SK-N-SH (cell line): ENCODE measurements at regions not wholly inside any gene's neighbourhood (a gene's known extent, or its start where the extent isn't known, plus 50 kb on each side); places are given as distances from the start of the nearest gene placed in this dataset.

ENCODE experiments used
- EZH2phosphoT487 ChIP-seq: fragments of 200-600 bp; sonication (generic); IDR thresholded peaks from 2 replicates; pipeline ENCODE4 v1.6.1; 2017; ENCODE audit warnings: low read depth, mixed run types, mild to moderate bottlenecking, antibody characterized with exemption, moderate library complexity, borderline replicate concordance
- RAD21 ChIP-seq: IDR thresholded peaks from 2 replicates; pipeline ENCODE4 v1.6.1; 2012; ENCODE audit warnings: mild to moderate bottlenecking, low read length
- TAF1 ChIP-seq: IDR thresholded peaks from 2 replicates; pipeline ENCODE4 v1.6.1; 2012; ENCODE audit warnings: low read depth, mild to moderate bottlenecking, low read length, moderate library complexity, borderline replicate concordance
- TF ChIP-seq, protein P1 (sequence below): fragments of 200-600 bp; sonication (generic); IDR thresholded peaks from 2 replicates; pipeline ENCODE4 v1.6.1; 2017; ENCODE audit warnings: antibody characterized with exemption, mild to moderate bottlenecking, moderate library complexity
- TF ChIP-seq, protein P2 (sequence below): IDR thresholded peaks from 2 replicates; pipeline ENCODE4 v1.4.0; 2012; ENCODE audit warnings: low read depth

- TF ChIP-seq TAF1 (no peak), EZH2phosphoT487 (no peak), RAD21 (no peak)
- TF ChIP-seq, protein P1, sequence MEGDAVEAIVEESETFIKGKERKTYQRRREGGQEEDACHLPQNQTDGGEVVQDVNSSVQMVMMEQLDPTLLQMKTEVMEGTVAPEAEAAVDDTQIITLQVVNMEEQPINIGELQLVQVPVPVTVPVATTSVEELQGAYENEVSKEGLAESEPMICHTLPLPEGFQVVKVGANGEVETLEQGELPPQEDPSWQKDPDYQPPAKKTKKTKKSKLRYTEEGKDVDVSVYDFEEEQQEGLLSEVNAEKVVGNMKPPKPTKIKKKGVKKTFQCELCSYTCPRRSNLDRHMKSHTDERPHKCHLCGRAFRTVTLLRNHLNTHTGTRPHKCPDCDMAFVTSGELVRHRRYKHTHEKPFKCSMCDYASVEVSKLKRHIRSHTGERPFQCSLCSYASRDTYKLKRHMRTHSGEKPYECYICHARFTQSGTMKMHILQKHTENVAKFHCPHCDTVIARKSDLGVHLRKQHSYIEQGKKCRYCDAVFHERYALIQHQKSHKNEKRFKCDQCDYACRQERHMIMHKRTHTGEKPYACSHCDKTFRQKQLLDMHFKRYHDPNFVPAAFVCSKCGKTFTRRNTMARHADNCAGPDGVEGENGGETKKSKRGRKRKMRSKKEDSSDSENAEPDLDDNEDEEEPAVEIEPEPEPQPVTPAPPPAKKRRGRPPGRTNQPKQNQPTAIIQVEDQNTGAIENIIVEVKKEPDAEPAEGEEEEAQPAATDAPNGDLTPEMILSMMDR, result no peak
- TF ChIP-seq, protein P2, sequence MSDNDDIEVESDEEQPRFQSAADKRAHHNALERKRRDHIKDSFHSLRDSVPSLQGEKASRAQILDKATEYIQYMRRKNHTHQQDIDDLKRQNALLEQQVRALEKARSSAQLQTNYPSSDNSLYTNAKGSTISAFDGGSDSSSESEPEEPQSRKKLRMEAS, result no peak
Measured at GRCh38 chr9:78697618-78698017, 400.7 kb downstream of the PSAT1 start.
